ENCODE measurements at regions not wholly inside any gene's neighbourhood (a gene's known extent, or its start where the extent isn't known, plus 50 kb on each side); places are given as distances from the start of the nearest gene placed in this dataset.

GRCh38 chr6:91088515-91088914 is 501.6 kb upstream of the MAP3K7 start:
- Histone ChIP-seq H3K4me1 (ENCODE audit: insufficient read depth, low read length) (no peaks in the 10 kb centered on the region), H3K9ac (ENCODE audit: low read length) (no peak overlapping the region), H3K4me2 (ENCODE audit: low read length) (no peak overlapping the region), H3K79me2 (ENCODE audit: low read length) (no peaks in the 10 kb centered on the region), H4K20me1 (ENCODE audit: low read length) (no peaks in the 10 kb centered on the region), H3K9me3 (ENCODE audit: low read length) (no peaks in the 10 kb centered on the region), H2AFZ (ENCODE audit: low read length) (no peak overlapping the region), H3K36me3 (ENCODE audit: low read depth, low read length) (no peaks in the 10 kb centered on the region), H3K4me3 (ENCODE audit: low read length) (no peak overlapping the region), H3K27ac (ENCODE audit: low read length) (no peak overlapping the region), H3K27me3 (ENCODE audit: low read length) (no peaks in the 10 kb centered on the region), H3K9me2 (replicated peaks; ENCODE audit: low read length) (no peaks in the 10 kb centered on the region), H3F3A (ENCODE audit: low read length, unreplicated experiment) (no peaks in the 10 kb centered on the region)
- ChIA-PET POLR2A (ENCODE audit: unreplicated experiment) (no interaction called here), CTCF (no interaction called here)
- BruUV-seq (replicated peaks): no TSS peak
- intact Hi-C loops (cut with micrococcal nuclease): no loop called here
- DNase-seq (no peak), ATAC-seq (no peak)
- TF ChIP-seq CTCF (conservative IDR thresholded peaks at IDR 0.05; ENCODE audit: low read depth, low read length): no peak
- no peak for TF ChIP-seq EZH2phosphoT487 (IDR thresholded peaks at IDR 0.05; ENCODE audit: borderline replicate concordance, low read length)
- no peak for TF ChIP-seq EZH2 (IDR thresholded peaks at IDR 0.05; ENCODE audit: low read length, unreplicated experiment)

GRCh38 chr6:91087908-91088307 is 501.0 kb upstream of the MAP3K7 start:
- Histone ChIP-seq H3K27ac (ENCODE audit: low read length) (no peak overlapping the region), H3K27me3 (ENCODE audit: low read length) (no peaks in the 10 kb centered on the region), H2AFZ (ENCODE audit: low read length) (no peak overlapping the region), H4K20me1 (ENCODE audit: low read length) (no peaks in the 10 kb centered on the region), H3K9me2 (replicated peaks; ENCODE audit: low read length) (no peaks in the 10 kb centered on the region), H3K79me2 (ENCODE audit: low read length) (no peaks in the 10 kb centered on the region), H3K4me3 (ENCODE audit: low read length) (no peak overlapping the region), H3K9me3 (ENCODE audit: low read length) (no peaks in the 10 kb centered on the region), H3K4me1 (ENCODE audit: insufficient read depth, low read length) (no peaks in the 10 kb centered on the region), H3F3A (ENCODE audit: low read length, unreplicated experiment) (no peaks in the 10 kb centered on the region), H3K9ac (ENCODE audit: low read length) (no peak overlapping the region), H3K4me2 (ENCODE audit: low read length) (no peak overlapping the region), H3K36me3 (ENCODE audit: low read depth, low read length) (no peaks in the 10 kb centered on the region)
- TF ChIP-seq CTCF (conservative IDR thresholded peaks at IDR 0.05; ENCODE audit: low read depth, low read length) (no peak), EZH2 (IDR thresholded peaks at IDR 0.05; ENCODE audit: low read length, unreplicated experiment) (no peak), EZH2phosphoT487 (IDR thresholded peaks at IDR 0.05; ENCODE audit: borderline replicate concordance, low read length) (no peak)
- BruUV-seq (replicated peaks): no TSS peak
- DNase-seq (no peak), ATAC-seq (no peak)
- ChIA-PET CTCF (no interaction called here), POLR2A (ENCODE audit: unreplicated experiment) (no interaction called here)
- intact Hi-C loops (cut with micrococcal nuclease): no loop called here

- ChIA-PET CTCF (no interaction called here), POLR2A (ENCODE audit: unreplicated experiment) (interaction anchor here (0.5 kb wide), 1 partner anchor 18 kb away, joined by 3 read pairs; no protein-coding TSS in a partner anchor)
- Histone ChIP-seq H3K4me1 (ENCODE audit: insufficient read depth, low read length) (no peaks in the 10 kb centered on the region), H3K9me3 (ENCODE audit: low read length) (no peaks in the 10 kb centered on the region), H3K36me3 (ENCODE audit: low read depth, low read length) (no peaks in the 10 kb centered on the region), H3K27ac (ENCODE audit: low read length) (no peak overlapping the region), H3K9me2 (replicated peaks; ENCODE audit: low read length) (no peaks in the 10 kb centered on the region), H3K27me3 (ENCODE audit: low read length) (no peaks in the 10 kb centered on the region), H3F3A (ENCODE audit: low read length, unreplicated experiment) (no peaks in the 10 kb centered on the region), H3K4me2 (ENCODE audit: low read length) (no peak overlapping the region), H3K4me3 (ENCODE audit: low read length) (no peak overlapping the region), H3K79me2 (ENCODE audit: low read length) (no peaks in the 10 kb centered on the region), H3K9ac (ENCODE audit: low read length) (no peak overlapping the region), H2AFZ (ENCODE audit: low read length) (no peak overlapping the region), H4K20me1 (ENCODE audit: low read length) (no peaks in the 10 kb centered on the region)
- DNase-seq (no peak), ATAC-seq (no peak)
- intact Hi-C loops (cut with micrococcal nuclease): loop anchor here (5.0 kb wide), 2 partner anchors 194 to 1694 kb away; no protein-coding TSS in a partner anchor
- no peak for TF ChIP-seq EZH2 (IDR thresholded peaks at IDR 0.05; ENCODE audit: low read length, unreplicated experiment)
- TF ChIP-seq CTCF (conservative IDR thresholded peaks at IDR 0.05; ENCODE audit: low read depth, low read length): no peak
- no peak for TF ChIP-seq EZH2phosphoT487 (IDR thresholded peaks at IDR 0.05; ENCODE audit: borderline replicate concordance, low read length)
- BruUV-seq (replicated peaks): no TSS peak
These were observed 496.3 kb upstream of the MAP3K7 start for GRCh38 chr6:91083211-91083610.

All from PC-3 (cell line).